Left lobe of liver (tissue), 2 donors: ENCODE measurements at regions not wholly inside any gene's neighbourhood (a gene's known extent, or its start where the extent isn't known, plus 50 kb on each side); places are given as distances from the start of the nearest gene placed in this dataset.

Experiments
- ATAC-seq: fragments of 200-7000 bp; cut with Tn5 transposase; one replicate; pipeline ENCODE4 v1.9.1; 2020; ENCODE audit warnings: mild to moderate bottlenecking, moderate library complexity
- DNase-seq: peaks from one replicate; pipeline ENCODE4 v3.0.0-alpha.2; 2020; ENCODE audit warnings: low spot score
- donor health status: DM: no; HTN: no; CAD: no; lungs with moderate emphysema.
- donor health status: DM: no; HTN: yes; CAD: no.

GRCh38 chr3:30113906-30114305, 492.5 kb upstream of the TGFBR2 start:
- DNase-seq (no peak), ATAC-seq (no peak)

DNA sequence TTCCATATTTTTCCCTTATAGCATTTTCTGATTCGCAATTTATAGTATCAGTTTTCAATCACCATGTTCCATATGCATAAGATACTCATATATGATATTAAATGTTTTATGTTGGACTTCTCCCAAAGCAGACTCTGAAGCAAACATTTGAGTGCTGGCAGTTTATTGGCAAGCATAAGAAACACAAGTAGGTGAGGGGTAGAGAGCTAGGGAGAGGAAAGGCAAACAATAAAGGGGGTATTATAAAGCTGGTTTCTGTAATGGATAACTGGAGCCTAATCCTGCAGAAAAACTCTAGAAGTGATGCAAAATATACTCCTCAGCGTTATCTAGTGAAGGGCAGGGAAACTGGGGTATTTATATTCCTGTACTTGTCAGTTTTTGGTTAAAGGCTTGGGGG, 491.5 kb upstream of the TGFBR2 start:
- DNase-seq (no peak), ATAC-seq (no peak)

DNA sequence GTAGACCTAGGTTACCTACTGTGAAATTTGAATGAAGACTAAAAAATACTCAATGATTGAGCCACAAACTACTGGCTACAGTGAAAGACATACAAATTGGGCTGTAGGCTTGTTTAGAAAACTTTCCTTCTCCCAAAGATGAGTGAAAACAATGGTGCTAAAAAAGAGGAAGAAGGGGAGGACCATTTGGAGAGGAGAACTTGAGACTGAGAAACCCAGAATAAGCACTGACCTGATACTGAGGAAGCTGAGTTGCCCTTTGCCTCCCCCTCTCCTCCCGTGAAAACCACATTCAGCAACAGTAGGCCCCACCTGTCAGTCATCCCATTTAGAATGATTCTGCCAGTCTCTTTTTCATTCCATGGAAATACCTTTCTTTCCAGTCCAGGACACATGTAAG, 484.0 kb upstream of the TGFBR2 start:
- DNase-seq (no peak), ATAC-seq (no peak)

DNA sequence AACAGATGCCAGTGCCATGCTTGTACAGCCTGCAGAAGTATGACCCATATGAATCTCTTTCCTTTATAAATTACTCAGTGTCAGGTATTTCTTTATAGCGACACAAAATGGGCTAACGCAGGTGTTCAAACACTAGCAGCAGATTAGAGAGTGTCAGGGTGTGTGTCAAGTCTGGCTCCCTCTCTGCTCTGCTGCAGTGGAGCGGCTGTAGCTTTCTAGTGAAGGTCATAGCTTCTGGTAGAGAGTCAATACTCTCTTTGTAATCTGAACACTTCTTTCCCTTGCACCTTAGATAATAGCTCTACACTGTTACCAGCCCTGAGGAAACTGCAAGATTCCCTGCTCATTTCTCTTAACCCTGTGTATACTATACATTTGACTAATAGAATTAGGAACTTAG, 483.2 kb upstream of the TGFBR2 start:
- ATAC-seq (no peak), DNase-seq (no peak)

DNA sequence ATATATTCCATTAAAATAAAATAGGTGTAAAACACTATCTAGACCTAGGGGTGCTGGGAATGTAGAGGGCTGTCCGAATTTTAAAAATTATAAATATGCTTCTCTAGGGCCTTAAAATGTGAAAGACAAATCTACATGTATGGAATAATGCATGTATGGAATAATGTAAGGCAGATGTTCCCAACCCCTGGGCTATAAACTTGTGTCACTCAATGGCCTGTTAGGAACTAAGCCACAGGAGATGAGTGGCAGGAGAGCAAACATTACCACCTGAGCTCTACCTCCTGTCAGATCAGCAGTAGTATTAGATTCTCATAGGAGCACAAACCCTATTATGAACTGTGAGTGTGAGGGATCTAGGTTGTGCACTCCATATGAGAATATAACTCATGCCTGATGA, 482.6 kb upstream of the TGFBR2 start:
- DNase-seq (no peak), ATAC-seq (no peak)

- no peak for ATAC-seq
- DNase-seq = no peak
These were observed 481.7 kb upstream of the TGFBR2 start for GRCh38 chr3:30124435-30125370.

GRCh38 chr3:30129765-30130164, 476.6 kb upstream of the TGFBR2 start:
- no peak for ATAC-seq
- no peak for DNase-seq

- DNase-seq = no peak
These were observed 476.0 kb upstream of the TGFBR2 start for GRCh38 chr3:30130391-30130790.

DNA sequence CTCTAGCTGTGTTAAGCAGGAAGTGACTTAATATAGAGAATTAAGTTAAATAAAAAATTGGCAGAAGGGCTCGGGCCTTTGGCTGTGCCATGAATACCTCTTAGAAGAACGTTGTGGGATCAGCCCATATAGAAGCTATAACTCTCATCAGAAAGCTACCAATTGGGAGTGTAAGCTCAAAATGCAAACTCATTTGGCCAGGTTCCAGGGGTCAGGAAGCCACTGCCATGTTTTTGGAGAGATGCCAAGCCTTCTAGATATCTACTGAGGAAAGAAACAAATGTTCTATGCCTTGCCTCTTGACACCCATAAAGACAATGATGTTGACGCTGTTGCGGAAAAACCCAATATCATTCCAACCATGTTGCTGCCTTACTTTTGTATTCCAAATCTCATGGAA, 475.2 kb upstream of the TGFBR2 start:
- ATAC-seq = no peak
- no peak for DNase-seq

More at GRCh38 chr3:30130391-30130790, 476.0 kb upstream of the TGFBR2 start:
- no peak for ATAC-seq

GRCh38 chr3:30135190-30135589, 471.2 kb upstream of the TGFBR2 start:
- peak; percentile 55 for ATAC-seq
- DNase-seq = no peak

- no peak for ATAC-seq
- no peak for DNase-seq
These were observed 467.1 kb upstream of the TGFBR2 start for GRCh38 chr3:30139283-30139682.

DNA sequence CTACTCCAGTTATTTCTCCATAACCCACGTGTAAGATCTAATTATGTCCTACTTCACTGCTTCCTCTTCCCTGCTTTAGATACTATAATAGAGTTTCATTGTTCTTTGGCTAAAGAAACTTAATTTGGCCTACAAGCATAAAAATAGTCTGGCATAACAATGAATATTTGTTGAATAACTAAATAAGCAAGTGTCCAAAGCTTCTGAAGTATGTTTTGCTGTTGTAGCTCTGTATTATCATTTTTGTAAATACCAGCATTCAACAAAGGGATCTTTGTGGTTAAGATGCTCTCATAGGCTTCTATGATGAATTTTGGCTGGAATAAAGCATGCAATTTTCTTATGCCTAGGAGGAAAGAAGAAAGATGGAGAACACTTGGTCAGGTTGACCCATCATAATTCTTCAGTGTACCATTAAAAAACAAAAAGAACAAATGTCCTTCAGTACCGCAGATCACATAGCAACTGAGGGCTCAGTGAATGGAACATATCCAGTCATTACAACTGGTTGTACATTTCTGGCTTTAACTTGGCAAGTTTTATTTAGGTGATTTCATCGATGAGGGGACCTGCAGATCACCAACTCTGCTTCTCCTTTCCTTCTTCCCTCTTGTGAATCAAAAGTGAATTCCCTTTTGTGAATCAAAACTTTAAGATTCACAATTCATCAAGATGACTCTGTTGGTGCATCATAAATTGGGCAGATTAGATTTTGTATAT, 465.9 kb upstream of the TGFBR2 start:
- no peak for DNase-seq
- no peak for ATAC-seq

DNA sequence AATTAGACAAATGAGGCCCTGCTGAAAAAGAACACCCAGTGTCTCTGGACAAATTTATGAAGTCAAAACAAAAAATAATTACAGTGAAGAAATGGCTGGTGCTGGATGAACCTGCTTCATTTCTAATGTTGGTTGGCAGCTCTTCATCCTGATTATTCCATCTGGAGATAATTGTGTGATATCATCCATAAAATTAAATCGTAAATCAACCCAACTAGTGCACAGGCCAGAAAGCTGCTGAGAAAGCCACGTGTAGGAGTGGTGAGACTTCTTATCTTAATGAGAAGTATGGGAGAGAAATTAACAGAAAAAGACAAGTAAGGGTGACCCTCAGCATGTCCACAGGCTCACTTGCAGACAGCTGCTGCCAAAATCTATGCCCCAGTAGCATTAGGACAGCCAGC, 465.2 kb upstream of the TGFBR2 start:
- DNase-seq (no peak), ATAC-seq (no peak)

- ATAC-seq (no peak), DNase-seq (no peak)
These were observed 464.5 kb upstream of the TGFBR2 start for GRCh38 chr3:30141927-30142326.

- DNase-seq (no peak), ATAC-seq (no peak)
These were observed 463.5 kb upstream of the TGFBR2 start for GRCh38 chr3:30142946-30143345.

GRCh38 chr3:30145281-30145680, 461.1 kb upstream of the TGFBR2 start:
- ATAC-seq = no peak
- no peak for DNase-seq

DNA sequence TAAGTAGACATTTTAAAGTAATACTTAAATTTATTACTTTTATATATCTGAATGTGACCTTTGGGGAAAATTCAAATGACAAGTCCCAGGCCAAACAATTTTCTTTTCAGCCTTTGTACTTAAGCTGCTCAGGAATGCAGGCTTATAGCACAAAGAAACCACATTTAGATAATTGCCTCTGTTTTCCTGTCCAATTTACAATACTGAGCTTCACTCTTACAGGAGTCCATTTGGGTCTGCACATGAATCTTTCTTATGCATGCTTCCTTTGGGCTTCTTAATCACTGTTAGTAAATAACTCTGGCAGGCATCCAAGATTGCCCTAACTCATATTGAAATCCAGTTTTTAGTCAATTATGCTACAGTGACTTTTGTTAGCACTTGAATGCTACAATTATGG, 459.4 kb upstream of the TGFBR2 start:
- DNase-seq (no peak), ATAC-seq (no peak)

DNA sequence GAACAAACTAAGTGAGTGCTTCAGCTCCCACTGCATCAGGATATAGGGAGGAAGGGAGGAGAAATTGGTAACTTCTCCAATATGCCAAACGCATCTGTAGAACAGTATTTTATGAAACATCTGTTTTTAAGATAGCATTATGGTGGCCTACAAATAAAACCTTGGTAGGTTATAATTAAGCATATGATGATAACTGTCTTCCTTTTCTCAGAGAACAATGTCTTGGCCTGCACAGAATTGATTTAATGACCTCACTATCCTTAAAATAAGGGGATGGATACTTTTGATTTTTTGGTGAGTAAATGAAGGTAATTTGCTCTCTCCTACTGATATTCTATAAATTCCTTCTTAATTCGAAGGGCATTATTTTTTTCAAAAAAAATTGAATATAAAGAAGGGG, 451.5 kb upstream of the TGFBR2 start:
- no peak for ATAC-seq
- DNase-seq = no peak

- ATAC-seq (no peak), DNase-seq (no peak)
These were observed 450.6 kb upstream of the TGFBR2 start for GRCh38 chr3:30155755-30156154.

DNA sequence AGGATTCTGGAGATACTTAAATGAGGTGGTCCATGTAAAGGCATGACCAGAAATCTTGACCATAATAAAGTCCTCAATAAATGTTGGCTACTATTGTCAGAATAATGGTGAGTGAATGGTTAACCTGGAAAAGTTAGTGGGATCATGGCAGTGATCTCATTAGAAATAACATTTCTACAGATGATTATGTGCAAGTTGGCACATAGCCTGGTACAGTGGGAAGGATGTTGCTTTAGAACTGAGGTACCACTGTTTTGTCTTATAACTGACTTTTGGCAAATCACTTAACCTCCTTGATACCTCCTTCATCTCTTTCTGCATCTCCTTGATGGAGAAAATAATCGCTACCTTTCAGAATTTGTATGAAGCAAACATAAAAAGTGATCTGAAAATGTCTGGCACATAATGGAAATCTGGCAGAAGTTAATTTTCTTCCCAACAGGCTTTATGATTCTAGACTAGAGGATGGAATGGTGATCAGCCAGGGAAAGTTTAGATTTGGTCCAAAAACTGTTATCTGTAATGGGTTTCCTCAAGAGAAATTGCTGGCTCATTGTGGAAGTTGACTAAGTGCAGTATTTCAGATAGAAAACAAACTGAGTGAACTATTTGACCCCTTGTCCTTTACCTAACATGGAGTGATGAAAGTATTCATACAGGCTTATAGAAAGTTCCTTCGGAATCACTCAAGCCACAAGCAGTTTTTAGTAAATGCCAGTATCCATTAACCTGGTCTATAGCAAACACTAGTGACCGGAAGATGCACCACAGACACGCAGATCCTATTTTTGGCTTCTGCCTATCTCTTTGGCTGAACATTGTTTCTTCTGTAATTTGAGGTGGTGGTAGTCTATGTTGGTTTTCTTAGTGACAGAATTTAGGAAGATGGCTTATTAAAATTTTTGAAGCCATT, 449.6 kb upstream of the TGFBR2 start:
- no peak for DNase-seq
- no peak for ATAC-seq

GRCh38 chr3:30161375-30161774, 445.0 kb upstream of the TGFBR2 start:
- DNase-seq = no peak
- ATAC-seq = peak; percentile 50
